ENCODE measurements at regions not wholly inside any gene's neighbourhood (a gene's known extent, or its start where the extent isn't known, plus 50 kb on each side); places are given as distances from the start of the nearest gene placed in this dataset.

DNA sequence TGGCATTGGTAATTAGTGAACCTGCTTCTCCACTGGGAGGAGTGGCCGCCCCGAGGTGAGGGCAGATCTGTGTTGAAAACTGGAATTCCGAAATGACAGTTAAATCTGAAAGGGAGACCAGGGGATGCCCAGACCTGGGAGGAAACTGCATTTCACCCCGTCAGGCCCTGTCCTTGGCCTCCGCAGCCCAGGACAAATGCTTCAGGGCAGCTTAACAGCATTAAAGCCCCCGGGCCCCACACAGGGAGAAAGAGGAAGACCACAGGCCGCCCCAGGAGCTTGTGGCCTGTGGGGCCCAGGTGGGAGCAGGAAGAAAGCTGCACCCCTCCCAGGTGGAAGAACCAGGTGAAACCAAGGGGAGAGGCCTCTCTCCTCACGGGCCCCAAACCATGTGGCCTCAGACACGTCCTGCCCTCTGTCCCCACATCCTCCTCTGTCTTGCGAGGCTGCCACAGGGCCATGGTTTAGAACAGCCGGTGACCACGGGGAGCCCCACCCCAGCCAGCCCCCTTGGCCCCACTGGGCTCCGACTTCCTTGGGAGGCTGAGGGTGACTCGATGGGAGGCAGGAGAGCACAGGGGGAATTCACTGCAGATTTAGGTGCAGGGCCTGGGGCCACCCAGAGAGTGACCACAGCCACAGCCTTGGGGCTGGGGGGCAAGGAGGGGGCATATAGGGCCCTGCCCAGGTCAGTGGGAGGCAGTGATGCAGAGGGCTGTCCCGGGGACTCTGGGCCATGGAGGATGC is 265.4 kb downstream of the ADGRD1 start:
- no peak for TF ChIP-seq CTCF (IDR thresholded peaks at IDR 0.05)
- intact Hi-C loops (cut with DNase I) = no loop called here
- no peak for ATAC-seq

DNA sequence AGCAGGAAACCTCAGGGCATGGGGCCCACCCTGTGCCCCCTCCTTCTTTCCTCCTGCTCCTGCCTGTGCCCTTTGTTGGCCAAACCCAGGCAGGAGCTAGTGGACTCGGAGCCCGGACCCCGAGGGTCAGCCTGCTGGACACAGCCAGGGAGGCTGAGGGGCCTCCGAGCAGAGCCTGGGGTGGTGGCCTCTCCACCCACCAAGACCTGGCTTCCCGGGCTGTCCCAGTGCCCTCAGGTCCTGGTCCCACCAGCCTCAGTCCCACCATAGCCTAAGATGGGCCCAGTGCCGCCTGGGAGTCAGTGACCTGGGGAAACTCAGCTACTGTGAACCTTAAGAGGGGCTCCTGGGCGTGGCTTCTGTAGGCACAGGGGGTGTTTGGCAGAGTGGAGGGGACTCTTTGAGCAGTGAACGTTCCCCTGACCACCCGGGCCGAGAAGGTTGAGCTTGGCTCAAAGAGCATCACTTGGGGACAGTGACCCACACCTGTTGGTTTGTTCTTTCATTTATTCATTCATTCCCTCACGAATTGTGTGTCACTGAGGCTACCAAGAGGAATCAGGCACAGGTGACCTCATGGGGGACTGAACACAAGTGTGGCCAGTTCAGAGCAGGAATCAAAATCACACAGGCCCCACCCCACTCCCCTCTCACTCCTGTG is 266.1 kb downstream of the ADGRD1 start:
- ATAC-seq = no peak
- Histone ChIP-seq H3K9me3 (no peaks in the 10 kb centered on the region), H3K4me1 (peaks cover 0 to 5% of the 10 kb centered on the region in 2 donors), H3K27ac (no peak overlapping the region), H3K36me3 (no peaks in the 10 kb centered on the region), H3K27me3 (peaks cover 0 to 47% of the 10 kb centered on the region in 2 donors), H3K4me3 (no peak overlapping the region)
- intact Hi-C loops (cut with DNase I) = no loop called here
- no peak for DNase-seq
- no peak for TF ChIP-seq CTCF (IDR thresholded peaks at IDR 0.05)

More for the DNA sequence above, 265.4 kb downstream of the ADGRD1 start:
- Histone ChIP-seq H3K27ac (no peak overlapping the region), H3K4me1 (peaks cover 0 to 5% of the 10 kb centered on the region in 2 donors), H3K4me3 (no peak overlapping the region), H3K9me3 (no peaks in the 10 kb centered on the region), H3K27me3 (peaks cover 0 to 47% of the 10 kb centered on the region in 2 donors), H3K36me3 (no peaks in the 10 kb centered on the region)
- no peak for DNase-seq

DNA sequence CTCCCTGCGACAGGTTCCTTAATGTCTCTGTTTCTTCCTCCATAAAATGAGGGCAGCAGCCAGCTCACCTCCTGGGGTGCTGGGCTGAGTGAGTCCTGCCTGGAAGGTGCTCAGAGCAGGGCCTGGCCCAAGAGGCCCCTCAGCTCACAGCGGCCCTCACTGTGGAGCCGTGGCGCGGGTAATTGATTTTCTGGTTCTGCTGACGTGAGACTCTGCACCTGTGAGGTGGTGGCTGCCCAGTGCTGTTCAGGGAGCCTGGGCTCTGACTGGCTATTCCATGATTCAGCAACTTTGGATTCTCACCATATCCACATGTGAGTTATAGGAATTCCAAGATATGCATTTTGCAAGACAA is 266.6 kb downstream of the ADGRD1 start:
- H3K27ac ChIP-seq = no peak overlapping the region
- intact Hi-C loops (cut with DNase I) = no loop called here
- H3K9me3 ChIP-seq = no peaks in the 10 kb centered on the region
- peaks cover 0 to 5% of the 10 kb centered on the region in 2 donors for H3K4me1 ChIP-seq
- TF ChIP-seq CTCF (IDR thresholded peaks at IDR 0.05) = no peak
- no peak overlapping the region for H3K4me3 ChIP-seq
- ATAC-seq (no peak), DNase-seq (no peak)
- H3K36me3 ChIP-seq = no peaks in the 10 kb centered on the region
- peaks cover 0 to 47% of the 10 kb centered on the region in 2 donors for H3K27me3 ChIP-seq

DNA sequence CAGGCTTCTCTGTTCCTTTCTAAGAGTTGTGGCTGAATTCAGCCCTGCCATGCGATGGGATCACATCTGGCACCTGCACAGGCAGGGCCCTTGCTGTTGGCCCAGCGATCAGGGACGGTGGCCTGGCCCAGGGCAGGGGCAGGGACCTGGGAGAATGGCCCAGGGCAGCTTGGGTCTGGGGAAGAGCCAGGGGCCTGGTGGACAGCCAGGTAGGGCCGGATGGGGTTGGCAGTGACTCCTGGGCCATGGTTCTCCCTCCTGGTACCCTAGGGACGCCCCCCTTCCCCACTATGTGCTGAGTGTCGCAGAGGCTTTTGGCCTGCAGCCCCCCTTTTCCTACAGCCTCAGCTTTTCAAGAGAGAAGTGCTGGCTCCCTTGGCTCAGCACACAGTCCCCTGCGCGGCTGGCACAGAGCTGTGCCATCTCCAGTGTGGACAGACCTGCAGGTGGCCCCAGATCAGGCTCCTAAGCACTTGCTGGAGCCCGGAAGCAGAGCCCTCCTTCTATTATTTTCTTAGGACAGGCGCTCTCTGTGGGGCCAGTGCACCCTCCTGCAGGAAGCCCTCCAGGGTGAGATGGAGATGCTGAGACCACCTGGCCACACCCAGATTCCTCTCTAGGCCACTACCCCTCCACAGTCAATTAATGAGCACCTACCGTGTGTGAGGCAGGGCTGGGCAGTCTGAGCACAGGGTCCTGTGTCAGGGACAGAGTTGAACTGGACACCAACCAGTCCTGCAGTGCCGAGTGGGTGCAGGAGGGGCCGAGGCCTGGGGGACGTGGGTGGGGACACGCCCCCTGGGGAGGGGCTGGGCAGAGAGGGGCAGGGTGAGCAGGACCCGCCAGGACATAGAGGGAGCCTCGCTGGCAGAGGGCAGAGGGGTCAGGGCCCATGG is 267.6 kb downstream of the ADGRD1 start:
- ATAC-seq (no peak), DNase-seq (peak in 1 of 4 donors; percentile 70)
- Histone ChIP-seq H3K4me1 (peaks cover 0 to 5% of the 10 kb centered on the region in 2 donors), H3K4me3 (no peak overlapping the region), H3K27me3 (peaks cover 0 to 47% of the 10 kb centered on the region in 2 donors), H3K9me3 (no peaks in the 10 kb centered on the region), H3K27ac (no peak overlapping the region), H3K36me3 (no peaks in the 10 kb centered on the region)
- TF ChIP-seq CTCF (IDR thresholded peaks at IDR 0.05) = no peak
- intact Hi-C loops (cut with DNase I) = no loop called here

DNA sequence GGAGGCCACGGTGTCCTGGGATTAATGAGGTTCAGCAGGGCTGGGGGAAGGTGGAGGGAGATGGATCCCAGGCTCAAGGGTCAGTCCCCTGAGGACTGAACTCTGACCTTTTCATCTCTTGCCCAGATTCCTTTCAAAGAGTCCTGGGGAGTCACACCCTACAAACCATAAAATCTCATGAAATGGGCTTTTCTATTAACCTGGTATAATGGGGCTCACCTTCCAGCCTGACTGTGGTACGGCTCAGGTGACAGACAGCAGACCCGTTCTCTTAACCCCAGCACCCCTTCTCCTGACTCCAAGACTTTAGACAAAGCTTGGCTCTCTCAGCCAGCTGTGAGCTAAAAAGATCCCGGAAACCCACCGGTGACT is 268.2 kb downstream of the ADGRD1 start:
- H3K27ac ChIP-seq = no peak overlapping the region
- ATAC-seq (no peak), DNase-seq (no peak)
- TF ChIP-seq CTCF (IDR thresholded peaks at IDR 0.05) = no peak
- peaks cover 0 to 43% of the 10 kb centered on the region in 2 donors for H3K27me3 ChIP-seq
- no peaks in the 10 kb centered on the region for H3K9me3 ChIP-seq
- H3K4me3 ChIP-seq = no peak overlapping the region
- intact Hi-C loops (cut with DNase I) = no loop called here
- H3K36me3 ChIP-seq = no peaks in the 10 kb centered on the region
- H3K4me1 ChIP-seq = peaks cover 0 to 5% of the 10 kb centered on the region in 2 donors

Data from left lung (tissue), 4 donors.